GM12878 (cell line): ENCODE measurements at regions not wholly inside any gene's neighbourhood (a gene's known extent, or its start where the extent isn't known, plus 50 kb on each side); places are given as distances from the start of the nearest gene placed in this dataset.

Source experiments
- ATAC-seq: fragments of 200-7000 bp; cut with Tn5 transposase; 3 replicates; pipeline ENCODE4 v1.9.1; 2020; ENCODE audit warnings: mild to moderate bottlenecking, moderate library complexity
- BruUV-seq: library from RNA; stranded (reverse); fragments of 400-500 nt; replicated peaks from 2 replicates; lab custom pipeline; 2021; lab: Mats Ljungman, UMichigan
- CTCF ChIA-PET: fragments of 300-600 bp; sonication (Branson Sonifier 250); formaldehyde crosslinking; extraction: SDS; loops from one replicate; lab custom pipeline; 2021; ENCODE audit warnings: inconsistent platforms; lab: Yijun Ruan, JAX
- POLR2A ChIA-PET: fragments of 350-600 bp; formaldehyde crosslinking; extraction: SDS; loops from one replicate; lab custom pipeline; 2021; ENCODE audit warnings: inconsistent platforms; lab: Charles Lee
- RAD21 ChIA-PET: fragments of 300-600 bp; sonication (Branson Sonifier 250); formaldehyde crosslinking; loops from one replicate; lab custom pipeline; 2023; ENCODE audit warnings: antibody characterized with exemption; ENCODE audit not compliant: unreplicated experiment; lab: Charles Lee
- SMC1A ChIA-PET: fragments of 300-600 bp; sonication (Branson Sonifier 250); formaldehyde crosslinking; loops from one replicate; lab custom pipeline; 2023; ENCODE audit not compliant: unreplicated experiment, uncharacterized antibody; lab: Charles Lee
- DNase-seq: peaks from one replicate; pipeline ENCODE4 v3.0.0-alpha.2; 2011; ENCODE audit warnings: low read depth, low spot score
- FAIRE-seq: peaks from 3 replicates; lab custom pipeline; 2011; peaks lifted over from hg19 to GRCh38; lab: Jason Lieb, UNC
- H2AFZ ChIP-seq: 2 replicates; pipeline ENCODE4 v1.6.0; 2011; ENCODE audit warnings: low read depth, low read length, control low read depth; ENCODE audit not compliant: control insufficient read depth
- H3K27ac ChIP-seq: 2 replicates; pipeline ENCODE4 v1.5.1; 2011; ENCODE audit warnings: control low read depth; ENCODE audit not compliant: control insufficient read depth, insufficient read depth
- H3K27me3 ChIP-seq, 2 experiments: replicated peaks in 1 of 2; 2 replicates each; pipeline versions ENCODE4 v1.6.0 to v1.6.1; 2011; ENCODE audit warnings: low read length in 1 of 2; ENCODE audit not compliant: control insufficient read depth in 2 of 2, insufficient read depth in 2 of 2
- H3K36me3 ChIP-seq, 2 experiments: 2 replicates each; pipeline ENCODE4 v1.5.1; 2011; ENCODE audit warnings: low read length in 1 of 2; ENCODE audit not compliant: control insufficient read depth in 2 of 2, insufficient read depth in 2 of 2
- H3K4me1 ChIP-seq: 2 replicates; pipeline ENCODE4 v1.6.1; 2011; ENCODE audit warnings: mild to moderate bottlenecking, low read length, moderate library complexity, mixed read lengths; ENCODE audit not compliant: control insufficient read depth, insufficient read depth
- H3K4me2 ChIP-seq: 2 replicates; pipeline ENCODE4 v1.6.0; 2011; ENCODE audit warnings: control low read depth; ENCODE audit not compliant: control insufficient read depth, insufficient read depth
- H3K4me3 ChIP-seq: fragments of 200-600 bp; sonication (generic); 2 replicates; pipeline ENCODE4 v1.5.1; 2016
- H3K79me2 ChIP-seq: 2 replicates; pipeline ENCODE4 v1.6.0; 2011; ENCODE audit warnings: low read length; ENCODE audit not compliant: control insufficient read depth, insufficient read depth
- H3K9ac ChIP-seq: 2 replicates; pipeline ENCODE4 v1.8.0; 2011; ENCODE audit warnings: low read length, control low read depth, mixed read lengths; ENCODE audit not compliant: control insufficient read depth, insufficient read depth
- H3K9me3 ChIP-seq: replicated peaks from 3 replicates; pipeline ENCODE4 v1.5.1; 2011; ENCODE audit warnings: mild to moderate bottlenecking, low read length; ENCODE audit not compliant: control insufficient read depth, insufficient read depth
- H4K20me1 ChIP-seq: 2 replicates; pipeline ENCODE4 v1.6.0; 2011; ENCODE audit not compliant: control insufficient read depth, insufficient read depth
- BCLAF1 ChIP-seq: fragments of 450-650 bp; IDR thresholded peaks from 2 replicates; pipeline ENCODE4 v1.6.1; 2017; ENCODE audit warnings: antibody characterized with exemption, mild to moderate bottlenecking, moderate library complexity
- CHD2 ChIP-seq: IDR thresholded peaks from 2 replicates; pipeline ENCODE4 v1.6.1; 2011; ENCODE audit warnings: low read depth, low read length, improper control_type of control experiment, borderline replicate concordance
- EP300 ChIP-seq, 2 experiments: fragments of 150-350 bp in 1 of 2; IDR thresholded peaks; 2 replicates each; pipeline ENCODE4 v1.6.1; 2011 to 2012; ENCODE audit warnings: low read depth in 2 of 2, low read length in 2 of 2, borderline replicate concordance in 1 of 2, improper control_type of control experiment in 1 of 2, inconsistent platforms in 1 of 2; ENCODE audit not compliant: control insufficient read depth in 1 of 2
- HDAC6 ChIP-seq: fragments of 200-600 bp; sonication (generic); IDR thresholded peaks from one replicate; pipeline ENCODE4 v1.8.0; 2017; ENCODE audit warnings: antibody characterized with exemption; ENCODE audit not compliant: unreplicated experiment
- MAX ChIP-seq: IDR thresholded peaks from 2 replicates; pipeline ENCODE4 v1.6.1; 2012; ENCODE audit warnings: low read depth, low read length, improper control_type of control experiment
- NFXL1 ChIP-seq: fragments of 450-650 bp; IDR thresholded peaks from 2 replicates; pipeline ENCODE4 v1.6.1; 2017; ENCODE audit warnings: antibody characterized with exemption, mild to moderate bottlenecking, borderline replicate concordance
- NR2C2 ChIP-seq: IDR thresholded peaks from 2 replicates; pipeline ENCODE4 v1.6.1; 2011; ENCODE audit warnings: borderline replicate concordance, low read depth; ENCODE audit not compliant: control insufficient read depth, insufficient read length
- RAD51 ChIP-seq: fragments of 450-650 bp; IDR thresholded peaks from 2 replicates; pipeline ENCODE4 v1.6.1; 2016; ENCODE audit warnings: moderate library complexity, mild to moderate bottlenecking, inconsistent platforms
- RUNX3 ChIP-seq: IDR thresholded peaks from 2 replicates; pipeline ENCODE4 v1.6.1; 2012; ENCODE audit warnings: low read length, inconsistent platforms
- SMC3 ChIP-seq: IDR thresholded peaks from 2 replicates; pipeline ENCODE4 v1.6.1; 2011; ENCODE audit warnings: low read length, improper control_type of control experiment, borderline replicate concordance
- ZNF217 ChIP-seq: fragments of 450-650 bp; IDR thresholded peaks from 2 replicates; pipeline ENCODE4 v1.6.1; 2017; ENCODE audit warnings: antibody characterized with exemption, mild to moderate bottlenecking
- ZNF24 ChIP-seq: fragments of 450-650 bp; IDR thresholded peaks from 2 replicates; pipeline ENCODE4 v1.6.1; 2017; ENCODE audit warnings: antibody characterized with exemption, mild to moderate bottlenecking
- WGBS: methylation state at CpG from one replicate; pipeline ENCODE4 v1.1.6; 2016; ENCODE audit warnings: low lambda C conversion rate; ENCODE audit not compliant: insufficient replicate concordance, insufficient coverage; ENCODE audit errors: missing lambda C conversion rate; 5-methylcytosine and 5-hydroxymethylcytosine counted together
- in situ Hi-C: fragments of 300-500 bp; cut with MboI; formaldehyde crosslinking; loops from 9 replicates; pipeline ENCODE4 v1.14.3; 2018; ENCODE audit warnings: mixed read lengths
- intact Hi-C: fragments of 100-400 bp; cut with micrococcal nuclease; formaldehyde crosslinking; loops from one replicate; pipeline ENCODE4 v1.14.2; 2022; ENCODE audit not compliant: unreplicated experiment

GRCh38 chr2:198788676-198789075 is 669.1 kb downstream of the SATB2 start:
- ATAC-seq (no peak), DNase-seq (no peak), FAIRE-seq (no peak)
- SMC1A ChIA-PET, result interaction anchor here (0.6 to 11.9 kb wide), 10 partner anchors 9 to 306 kb away, joined by 3 to 130 read pairs (median 3); no protein-coding TSS in a partner anchor
- no peaks in the 10 kb centered on the region for H3K79me2 ChIP-seq
- intact Hi-C loops (no loop called here), in situ Hi-C loops (no loop called here)
- TF ChIP-seq RAD51, result no peak
- no peak for TF ChIP-seq RUNX3
- TF ChIP-seq HDAC6, result no peak
- no peak for TF ChIP-seq MAX
- TF ChIP-seq EP300 (IDR thresholded peaks at IDR 0.05; ENCODE audit: borderline replicate concordance in 1 of 2, control insufficient read depth in 1 of 2, low read depth in 2 of 2, low read length in 2 of 2), result no peak
- no peak for TF ChIP-seq SMC3
- TF ChIP-seq ZNF24, result no peak
- TF ChIP-seq BCLAF1, result no peak
- no peak for TF ChIP-seq NR2C2
- TF ChIP-seq CHD2, result no peak
- TF ChIP-seq NFXL1, result no peak
- no peak for TF ChIP-seq ZNF217
- no peak overlapping the region for H3K27ac ChIP-seq
- POLR2A ChIA-PET, result interaction anchor here (0.5 kb wide), 1 partner anchor 30 kb away, joined by 3 read pairs; no protein-coding TSS in a partner anchor
- H3K4me1 ChIP-seq, result no peaks in the 10 kb centered on the region
- CTCF ChIA-PET, result interaction anchor here (3.7 to 4.3 kb wide), 2 partner anchors 12 to 16 kb away, joined by 16 read pairs; no protein-coding TSS in a partner anchor
- H3K9ac ChIP-seq, result no peak overlapping the region
- H3K4me2 ChIP-seq, result no peak overlapping the region
- RAD21 ChIA-PET, result interaction anchor here (1.0 to 2.1 kb wide), 5 partner anchors 12 to 27 kb away, joined by 3 to 4 read pairs (median 3); no protein-coding TSS in a partner anchor
- no peaks in the 10 kb centered on the region for H3K36me3 ChIP-seq
- no peaks in the 10 kb centered on the region for H3K27me3 ChIP-seq
- 3% methylated on average over 2 of the region's 2 CpGs for WGBS
- no peak overlapping the region for H3K4me3 ChIP-seq
- no peak overlapping the region for H2AFZ ChIP-seq
- no peaks in the 10 kb centered on the region for H3K9me3 ChIP-seq
- BruUV-seq, result no TSS peak
- H4K20me1 ChIP-seq, result no peaks in the 10 kb centered on the region
